GM19238 (cell line): ENCODE measurements at regions not wholly inside any gene's neighbourhood (a gene's known extent, or its start where the extent isn't known, plus 50 kb on each side); places are given as distances from the start of the nearest gene placed in this dataset.
"Not testable (repeated sequence)": the region's sequence is repeated elsewhere in the genome, so short reads cannot be mapped to it uniquely, and the experiment has no call there.

ENCODE experiments used
- DNase-seq: peaks from one replicate; pipeline ENCODE4 v3.0.0; 2011; ENCODE audit warnings: low spot score; ENCODE audit not compliant: insufficient read length

- no peak for DNase-seq
These were observed 247.1 kb upstream of the ELAVL2 start for GRCh38 chr9:24073007-24073592.

GRCh38 chr9:24071716-24072115 lies 245.7 kb upstream of the ELAVL2 start:
- no peak for DNase-seq

- DNase-seq, result no peak
These were observed 245.1 kb upstream of the ELAVL2 start for GRCh38 chr9:24071091-24071490.

GRCh38 chr9:24067107-24067506 lies 241.1 kb upstream of the ELAVL2 start:
- DNase-seq, result not testable (repeated sequence)

- DNase-seq, result no peak
These were observed 233.6 kb upstream of the ELAVL2 start for GRCh38 chr9:24059651-24060050.

- no peak for DNase-seq
These were observed 225.5 kb upstream of the ELAVL2 start for GRCh38 chr9:24051587-24051986.

GRCh38 chr9:24050239-24050638 lies 224.2 kb upstream of the ELAVL2 start:
- not testable (repeated sequence) for DNase-seq

GRCh38 chr9:24045150-24045549 lies 219.1 kb upstream of the ELAVL2 start:
- no peak for DNase-seq

GRCh38 chr9:24044576-24044975 lies 218.5 kb upstream of the ELAVL2 start:
- DNase-seq, result no peak

- no peak for DNase-seq
These were observed 215.2 kb upstream of the ELAVL2 start for GRCh38 chr9:24041160-24041690.

- no peak for DNase-seq
These were observed 210.4 kb upstream of the ELAVL2 start for GRCh38 chr9:24036459-24036858.

GRCh38 chr9:24035816-24036215 lies 209.8 kb upstream of the ELAVL2 start:
- DNase-seq, result no peak

GRCh38 chr9:24011881-24012280 lies 185.8 kb upstream of the ELAVL2 start:
- DNase-seq, result no peak

GRCh38 chr9:24011009-24011717 lies 185.1 kb upstream of the ELAVL2 start:
- no peak for DNase-seq

- DNase-seq, result no peak
These were observed 183.3 kb upstream of the ELAVL2 start for GRCh38 chr9:24009322-24009721.

- no peak for DNase-seq
These were observed 181.1 kb upstream of the ELAVL2 start for GRCh38 chr9:24007185-24007584.

- DNase-seq, result not testable (repeated sequence)
These were observed 165.8 kb upstream of the ELAVL2 start for GRCh38 chr9:23991874-23992273.

GRCh38 chr9:23979491-23979890 lies 153.5 kb upstream of the ELAVL2 start:
- no peak for DNase-seq

- no peak for DNase-seq
These were observed 136.1 kb upstream of the ELAVL2 start for GRCh38 chr9:23962101-23962500.

- no peak for DNase-seq
These were observed 119.9 kb upstream of the ELAVL2 start for GRCh38 chr9:23945897-23946296.

GRCh38 chr9:23941051-23941450 lies 115.0 kb upstream of the ELAVL2 start:
- DNase-seq, result no peak

GRCh38 chr9:23938908-23939307 lies 112.9 kb upstream of the ELAVL2 start:
- no peak for DNase-seq

- no peak for DNase-seq
These were observed 108.4 kb upstream of the ELAVL2 start for GRCh38 chr9:23934291-23934906.
